ENCODE measurements at regions not wholly inside any gene's neighbourhood (a gene's known extent, or its start where the extent isn't known, plus 50 kb on each side); places are given as distances from the start of the nearest gene placed in this dataset.
A peak's percentile ranks its signal among the peaks of the same experiment; 100 is the strongest.

GRCh38 chr11:10941871-10942270, 84.0 kb upstream of the ZBED5 start:
- DNase-seq: no peak

GRCh38 chr11:10941414-10941813, 83.6 kb upstream of the ZBED5 start:
- no peak for DNase-seq

- DNase-seq: no peak
Observed at GRCh38 chr11:10938650-10939387, 81.0 kb upstream of the ZBED5 start.

GRCh38 chr11:10938231-10938630, 80.4 kb upstream of the ZBED5 start:
- no peak for DNase-seq

- no peak for DNase-seq
Observed at GRCh38 chr11:10937385-10937771, 79.5 kb upstream of the ZBED5 start.

- no peak for DNase-seq
Observed at GRCh38 chr11:10936626-10937384, 79.0 kb upstream of the ZBED5 start.

GRCh38 chr11:10935015-10935559, 77.2 kb upstream of the ZBED5 start:
- no peak for DNase-seq

- no peak for DNase-seq
Observed at GRCh38 chr11:10934293-10934860, 76.5 kb upstream of the ZBED5 start.

GRCh38 chr11:10933455-10934292, 75.8 kb upstream of the ZBED5 start:
- peak; percentile 77 for DNase-seq

- DNase-seq: no peak
Observed at GRCh38 chr11:10932976-10933375, 75.1 kb upstream of the ZBED5 start.

- no peak for DNase-seq
Observed at GRCh38 chr11:10931761-10932670, 74.2 kb upstream of the ZBED5 start.

GRCh38 chr11:10930972-10931760, 73.3 kb upstream of the ZBED5 start:
- no peak for DNase-seq

GRCh38 chr11:10930224-10930971, 72.5 kb upstream of the ZBED5 start:
- DNase-seq: no peak

- DNase-seq: no peak
Observed at GRCh38 chr11:10927538-10927937, 69.7 kb upstream of the ZBED5 start.

GRCh38 chr11:10926801-10927211, 69.0 kb upstream of the ZBED5 start:
- DNase-seq: no peak

GRCh38 chr11:10925149-10925926, 67.5 kb upstream of the ZBED5 start:
- DNase-seq: no peak

GRCh38 chr11:10923882-10924281, 66.0 kb upstream of the ZBED5 start:
- no peak for DNase-seq

- DNase-seq: no peak
Observed at GRCh38 chr11:10922892-10923291, 65.0 kb upstream of the ZBED5 start.

GRCh38 chr11:10920875-10921274, 63.0 kb upstream of the ZBED5 start:
- DNase-seq: no peak

Data from NCI-H1436 treated with DMSO at 0.1 percent for 48 hours (cell line).